Sigmoid colon (tissue), 6 donors: ENCODE measurements at regions not wholly inside any gene's neighbourhood (a gene's known extent, or its start where the extent isn't known, plus 50 kb on each side); places are given as distances from the start of the nearest gene placed in this dataset.

Source experiments
- DNase-seq: peaks from one replicate; pipeline ENCODE4 v3.0.0-alpha.2; 2019
- H3K27ac ChIP-seq, 4 donors: fragments of 200-600 bp; sonication (generic); one replicate each; pipeline ENCODE4 v1.5.1; 2016 to 2019; ENCODE audit warnings: mild to moderate bottlenecking in 1 of 4
- H3K27me3 ChIP-seq, 3 donors: fragments of 200-600 bp; sonication (generic); one replicate each; pipeline ENCODE4 v1.5.1; 2019; ENCODE audit warnings: mild to moderate bottlenecking in 1 of 3
- H3K36me3 ChIP-seq, 4 donors: fragments of 200-600 bp; sonication (generic); one replicate each; pipeline ENCODE4 v1.5.1; 2016 to 2019
- H3K4me1 ChIP-seq, 4 donors: fragments of 200-600 bp; sonication (generic); one replicate each; pipeline ENCODE4 v1.5.1; 2017 to 2019
- H3K4me3 ChIP-seq, 4 donors: fragments of 200-600 bp; sonication (generic); one replicate each; pipeline ENCODE4 v1.5.1; 2017 to 2019; ENCODE audit warnings: mild to moderate bottlenecking in 2 of 4, moderate library complexity in 1 of 4
- H3K9me3 ChIP-seq, 4 donors: fragments of 200-600 bp in 3 of 4; sonication (generic) in 3 of 4; one replicate each; pipeline versions ENCODE4 v1.5.1 to v1.6.1; 2013 to 2019
- CTCF ChIP-seq, 4 experiments: fragments of 450-650 bp in 3 of 4; fragments of 200-600 bp in 1 of 4; IDR thresholded peaks; one replicate each; pipeline ENCODE4 v1.5.1; 2016 to 2019; ENCODE audit warnings: antibody characterized with exemption in 4 of 4, mild to moderate bottlenecking in 3 of 4, moderate library complexity in 2 of 4
- EP300 ChIP-seq, 4 donors: sonication (generic); formaldehyde crosslinking; IDR thresholded peaks; one replicate each; pipeline ENCODE4 v1.6.1; 2017; ENCODE audit warnings: antibody characterized with exemption in 4 of 4
- POLR2A ChIP-seq, 2 donors: fragments of 450-650 bp; IDR thresholded peaks; one replicate each; pipeline ENCODE4 v1.6.1; 2016; ENCODE audit warnings: antibody characterized with exemption in 2 of 2, mild to moderate bottlenecking in 2 of 2, moderate library complexity in 2 of 2
- POLR2AphosphoS5 ChIP-seq, 4 donors: sonication (generic); formaldehyde crosslinking; IDR thresholded peaks; one replicate each; pipeline ENCODE4 v1.6.1; 2017; ENCODE audit warnings: antibody characterized with exemption in 4 of 4
- WGBS, 2 donors: extraction: QIAGEN DNeasy Blood & Tissue Kit; methylation state at CpG; one replicate each; pipeline ENCODE4 v1.1.7; 2013; 5-methylcytosine and 5-hydroxymethylcytosine counted together
- intact Hi-C: fragments of 100-400 bp; cut with DNase I; formaldehyde crosslinking; loops from one replicate; pipeline ENCODE4 v1.15.1; 2023
- donor health status: healthy with polysubstance abuse.
- donor health status: healthy.

- no peak for DNase-seq
- TF ChIP-seq EP300 (IDR thresholded peaks at IDR 0.05) (no peak), POLR2AphosphoS5 (IDR thresholded peaks at IDR 0.05) (no peak), CTCF (IDR thresholded peaks at IDR 0.05) (no peak), POLR2A (IDR thresholded peaks at IDR 0.05) (no peak)
- H3K4me1 ChIP-seq, result no peaks in the 10 kb centered on the region
- no peaks in the 10 kb centered on the region for H3K36me3 ChIP-seq
- H3K9me3 ChIP-seq, result no peaks in the 10 kb centered on the region
- H3K27ac ChIP-seq, result no peak overlapping the region
- intact Hi-C loops, result no loop called here
- 39 to 41% methylated on average over 2 of the region's 2 CpGs for WGBS, 2 donors
- H3K4me3 ChIP-seq, result no peak overlapping the region
- no peaks in the 10 kb centered on the region for H3K27me3 ChIP-seq
These were observed 143.2 kb upstream of the GRIA4 start for GRCh38 chr11:105466582-105467228.

- H3K36me3 ChIP-seq, result no peaks in the 10 kb centered on the region
- DNase-seq, result no peak
- intact Hi-C loops, result no loop called here
- no peaks in the 10 kb centered on the region for H3K4me1 ChIP-seq
- H3K4me3 ChIP-seq, result no peak overlapping the region
- H3K27ac ChIP-seq, result no peak overlapping the region
- no peaks in the 10 kb centered on the region for H3K9me3 ChIP-seq
- H3K27me3 ChIP-seq, result no peaks in the 10 kb centered on the region
- no peak for TF ChIP-seq CTCF (IDR thresholded peaks at IDR 0.05)
- TF ChIP-seq POLR2A (IDR thresholded peaks at IDR 0.05), result no peak
- TF ChIP-seq POLR2AphosphoS5 (IDR thresholded peaks at IDR 0.05), result no peak
- no peak for TF ChIP-seq EP300 (IDR thresholded peaks at IDR 0.05)
- WGBS, 2 donors, result 92 to 95% methylated on average over 9 of the region's 9 CpGs
These were observed 151.8 kb upstream of the GRIA4 start for GRCh38 chr11:105458071-105458470.

GRCh38 chr11:105456950-105457349, 152.9 kb upstream of the GRIA4 start:
- no peak overlapping the region for H3K27ac ChIP-seq
- intact Hi-C loops, result no loop called here
- TF ChIP-seq CTCF (IDR thresholded peaks at IDR 0.05), result no peak
- no peak for TF ChIP-seq EP300 (IDR thresholded peaks at IDR 0.05)
- TF ChIP-seq POLR2A (IDR thresholded peaks at IDR 0.05), result no peak
- no peak for TF ChIP-seq POLR2AphosphoS5 (IDR thresholded peaks at IDR 0.05)
- no peaks in the 10 kb centered on the region for H3K27me3 ChIP-seq
- H3K4me3 ChIP-seq, result no peak overlapping the region
- no peak for DNase-seq
- H3K4me1 ChIP-seq, result no peaks in the 10 kb centered on the region
- 77 to 89% methylated on average over 4 of the region's 4 CpGs for WGBS, 2 donors
- no peaks in the 10 kb centered on the region for H3K36me3 ChIP-seq
- no peaks in the 10 kb centered on the region for H3K9me3 ChIP-seq

- TF ChIP-seq POLR2AphosphoS5 (IDR thresholded peaks at IDR 0.05), result no peak
- no peaks in the 10 kb centered on the region for H3K9me3 ChIP-seq
- no peaks in the 10 kb centered on the region for H3K4me1 ChIP-seq
- no peaks in the 10 kb centered on the region for H3K27me3 ChIP-seq
- no peaks in the 10 kb centered on the region for H3K36me3 ChIP-seq
- H3K4me3 ChIP-seq, result no peak overlapping the region
- no peak overlapping the region for H3K27ac ChIP-seq
- intact Hi-C loops, result no loop called here
- 89% methylated on average over 2 of the region's 2 CpGs for WGBS, 2 donors
- no peak for DNase-seq
These were observed 160.7 kb upstream of the GRIA4 start for GRCh38 chr11:105449100-105449734.

GRCh38 chr11:105448703-105449079, 161.2 kb upstream of the GRIA4 start:
- no peak for TF ChIP-seq CTCF (IDR thresholded peaks at IDR 0.05)
- TF ChIP-seq POLR2AphosphoS5 (IDR thresholded peaks at IDR 0.05), result no peak
- no peak for TF ChIP-seq POLR2A (IDR thresholded peaks at IDR 0.05)
- TF ChIP-seq EP300 (IDR thresholded peaks at IDR 0.05), result no peak
- no peaks in the 10 kb centered on the region for H3K27me3 ChIP-seq
- WGBS, 2 donors, result 87 to 91% methylated on average over 4 of the region's 4 CpGs
- intact Hi-C loops, result no loop called here
- DNase-seq, result no peak
- H3K36me3 ChIP-seq, result no peaks in the 10 kb centered on the region
- peaks cover 0 to 1% (median 0%) of the 10 kb centered on the region in 4 donors for H3K9me3 ChIP-seq
- H3K4me3 ChIP-seq, result no peak overlapping the region
- no peaks in the 10 kb centered on the region for H3K4me1 ChIP-seq
- no peak overlapping the region for H3K27ac ChIP-seq
